ENCODE measurements at regions not wholly inside any gene's neighbourhood (a gene's known extent, or its start where the extent isn't known, plus 50 kb on each side); places are given as distances from the start of the nearest gene placed in this dataset.

DNA sequence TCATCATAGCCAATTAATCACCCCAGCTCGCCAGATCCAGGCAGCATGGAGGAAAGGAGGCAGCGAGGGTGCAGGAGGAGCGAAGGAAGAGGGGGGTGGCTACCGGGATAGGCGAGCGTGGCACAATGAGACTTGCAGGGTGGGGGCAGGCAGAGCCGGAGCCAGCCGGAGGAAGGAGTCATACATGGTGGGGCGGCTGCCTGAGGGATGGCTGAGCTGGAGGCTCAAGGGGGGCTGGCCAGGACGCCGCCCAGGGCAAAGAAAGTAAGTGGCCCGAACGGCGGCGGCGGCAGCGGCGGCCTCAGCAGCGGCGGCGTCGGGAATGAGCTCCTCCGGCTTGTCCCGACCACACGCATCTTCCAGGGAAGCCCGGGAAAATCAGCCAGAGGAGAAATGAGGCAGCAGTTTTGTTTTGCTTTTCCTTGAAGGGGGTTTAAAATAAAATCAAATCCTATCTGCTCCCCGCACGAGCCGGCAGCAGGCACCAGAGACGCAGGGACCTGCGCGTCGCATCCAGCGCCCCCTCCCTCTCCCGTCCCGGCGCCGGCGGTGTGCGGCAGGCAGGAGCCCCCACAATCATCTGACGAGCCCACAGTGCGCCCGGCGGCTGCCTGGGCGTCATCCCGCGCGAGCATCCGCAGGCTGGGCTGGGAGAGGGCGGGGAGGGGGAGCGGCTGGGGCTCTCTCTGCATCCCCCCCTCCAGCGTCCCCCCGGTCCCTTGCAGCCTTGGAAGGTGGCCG, 263.6 kb downstream of the CTTN start:
- no peak for DNase-seq

DNA sequence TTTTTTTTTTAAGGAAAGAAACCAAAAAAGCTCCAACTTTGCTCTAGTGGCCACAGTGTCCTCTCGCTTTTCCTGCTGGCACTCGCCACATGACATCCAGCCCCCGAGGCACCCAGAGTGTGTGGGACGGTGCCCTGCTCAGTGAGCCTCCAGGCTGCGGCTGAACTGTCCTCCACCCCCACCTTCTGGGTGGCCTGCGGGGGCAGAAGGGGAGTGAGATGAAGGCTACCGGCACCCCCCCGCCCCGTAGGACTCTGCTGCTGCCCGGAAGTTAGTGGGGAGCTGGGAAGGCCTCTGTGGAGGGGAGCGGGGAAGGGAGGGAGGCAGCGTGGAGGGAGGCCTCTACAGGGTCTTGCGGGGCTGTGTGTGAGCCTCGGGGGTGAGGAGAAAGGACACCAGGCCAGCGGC, 264.4 kb downstream of the CTTN start:
- no peak for DNase-seq

DNA sequence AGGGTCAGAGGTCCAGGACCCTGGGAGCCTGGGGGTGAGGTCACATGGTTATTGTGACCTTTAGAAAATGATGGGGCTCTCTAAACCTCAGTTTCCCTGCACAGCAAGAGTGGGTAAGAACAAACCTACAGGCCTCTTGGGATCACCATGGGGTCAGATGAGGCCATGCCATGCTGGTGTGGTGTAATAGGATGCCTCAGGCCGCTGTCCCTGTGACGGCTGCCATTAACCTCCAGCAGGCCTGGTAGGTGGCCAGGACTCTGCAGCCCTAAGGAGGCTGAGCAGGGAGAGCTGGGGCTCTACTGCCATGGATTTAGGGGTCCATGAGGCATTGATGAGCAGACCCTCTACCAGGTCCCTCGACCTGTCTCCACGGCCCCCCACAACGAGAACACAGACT, 265.5 kb downstream of the CTTN start:
- DNase-seq = no peak

DNA sequence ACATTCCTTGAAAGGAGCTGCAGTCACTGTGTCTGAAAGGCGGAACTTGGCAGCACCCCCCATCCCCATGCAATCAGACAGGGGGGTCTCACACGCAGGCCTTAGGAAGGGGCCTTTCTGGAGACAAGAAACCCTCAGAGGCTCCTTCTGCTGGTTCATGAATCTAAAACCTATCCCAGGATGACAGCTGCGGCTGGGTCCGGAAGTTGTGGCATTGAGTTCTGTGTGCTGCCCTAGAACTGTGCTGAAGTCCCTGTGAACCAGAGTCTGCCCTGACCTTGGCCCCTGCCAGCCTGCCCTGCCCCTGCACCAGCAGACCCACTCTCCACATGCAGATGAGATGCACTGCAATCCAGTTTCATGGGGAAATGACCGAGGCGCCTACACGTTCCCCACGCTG, 268.0 kb downstream of the CTTN start:
- DNase-seq = no peak

DNA sequence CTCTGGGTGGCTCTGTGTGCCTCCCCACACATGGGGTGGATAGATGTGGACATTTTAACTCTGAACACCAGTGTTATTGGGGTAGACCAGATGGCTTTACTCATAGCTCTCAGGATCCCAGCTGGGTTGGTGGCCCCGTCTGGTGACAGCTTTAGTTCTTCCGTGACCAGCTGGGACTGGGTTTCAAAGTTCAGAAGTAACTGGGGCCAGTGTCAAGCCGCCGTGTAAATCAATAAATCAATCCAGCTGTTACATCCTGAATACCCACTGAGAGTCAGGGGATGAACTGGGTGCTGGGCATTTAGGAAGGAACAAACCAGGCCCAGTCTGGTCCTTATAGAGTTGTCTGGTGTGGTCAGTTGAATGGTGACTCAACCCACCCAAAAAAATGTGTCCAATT, 269.4 kb downstream of the CTTN start:
- DNase-seq = no peak

DNA sequence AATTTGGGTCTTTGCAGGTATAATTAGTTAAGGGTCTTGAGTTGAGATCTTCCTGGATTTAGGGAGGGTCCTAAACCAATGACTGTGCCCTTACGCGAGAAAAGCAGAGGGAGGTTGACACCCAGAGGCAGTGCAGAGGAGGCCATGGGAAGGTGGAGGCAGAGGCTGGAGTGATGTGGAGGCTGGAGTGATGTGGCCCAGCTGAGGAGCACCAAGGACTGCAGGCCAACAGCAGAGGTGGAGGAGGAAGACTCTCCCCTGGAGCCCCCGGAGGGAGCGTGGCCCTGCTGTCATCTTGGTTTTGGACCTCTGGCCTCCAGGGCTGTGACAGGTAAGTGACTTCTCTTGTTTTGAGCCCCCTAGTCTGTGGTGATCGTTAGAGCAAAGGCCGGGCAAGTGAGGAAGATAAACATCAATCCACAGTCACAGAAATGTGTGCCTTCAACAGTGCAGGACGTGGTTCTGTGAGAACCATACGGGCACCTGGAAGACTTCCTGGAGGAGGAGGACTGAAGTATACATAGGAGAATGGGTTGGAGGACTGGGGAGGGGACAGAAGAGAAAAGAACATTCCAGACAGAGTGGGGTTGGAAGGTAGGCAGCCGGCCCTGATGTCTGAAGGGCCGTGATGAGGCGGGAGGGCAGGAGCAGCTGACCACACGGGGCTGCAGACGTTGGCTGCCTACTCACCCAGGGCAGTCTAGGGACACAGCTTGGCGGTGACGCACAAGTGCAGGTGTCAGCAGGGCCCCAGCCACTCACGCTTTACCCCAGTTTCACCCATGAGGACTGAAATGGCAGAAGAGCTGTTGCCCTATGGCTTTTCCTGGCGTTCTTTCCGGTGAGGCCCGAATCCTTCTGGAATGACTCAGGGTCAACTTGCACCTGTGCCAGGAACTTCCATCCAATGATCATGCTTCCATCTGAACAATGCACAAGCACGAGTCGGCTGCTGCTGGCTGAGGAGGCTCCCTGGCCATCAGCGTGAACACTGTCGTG, 270.2 kb downstream of the CTTN start:
- no peak for DNase-seq

DNA sequence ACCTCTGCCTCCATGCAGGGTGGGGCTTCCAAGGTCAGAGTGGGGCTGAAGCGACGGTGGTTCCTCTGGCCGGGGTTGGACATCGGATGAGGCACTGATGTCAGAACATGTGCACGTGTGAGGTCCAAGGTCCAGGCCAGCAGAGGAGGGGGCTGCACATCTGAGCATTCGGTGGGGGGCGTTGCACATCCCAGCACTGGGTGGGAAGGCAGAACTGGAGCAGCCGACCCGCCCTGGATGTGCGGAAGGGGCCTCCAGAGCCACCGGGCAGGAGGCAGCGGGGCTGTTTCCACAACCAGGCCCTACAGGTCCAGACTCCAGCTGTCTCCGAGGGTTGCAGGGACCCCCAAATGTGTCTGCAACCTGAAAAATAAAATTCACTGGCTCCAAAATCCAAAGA, 271.0 kb downstream of the CTTN start:
- no peak for DNase-seq

DNA sequence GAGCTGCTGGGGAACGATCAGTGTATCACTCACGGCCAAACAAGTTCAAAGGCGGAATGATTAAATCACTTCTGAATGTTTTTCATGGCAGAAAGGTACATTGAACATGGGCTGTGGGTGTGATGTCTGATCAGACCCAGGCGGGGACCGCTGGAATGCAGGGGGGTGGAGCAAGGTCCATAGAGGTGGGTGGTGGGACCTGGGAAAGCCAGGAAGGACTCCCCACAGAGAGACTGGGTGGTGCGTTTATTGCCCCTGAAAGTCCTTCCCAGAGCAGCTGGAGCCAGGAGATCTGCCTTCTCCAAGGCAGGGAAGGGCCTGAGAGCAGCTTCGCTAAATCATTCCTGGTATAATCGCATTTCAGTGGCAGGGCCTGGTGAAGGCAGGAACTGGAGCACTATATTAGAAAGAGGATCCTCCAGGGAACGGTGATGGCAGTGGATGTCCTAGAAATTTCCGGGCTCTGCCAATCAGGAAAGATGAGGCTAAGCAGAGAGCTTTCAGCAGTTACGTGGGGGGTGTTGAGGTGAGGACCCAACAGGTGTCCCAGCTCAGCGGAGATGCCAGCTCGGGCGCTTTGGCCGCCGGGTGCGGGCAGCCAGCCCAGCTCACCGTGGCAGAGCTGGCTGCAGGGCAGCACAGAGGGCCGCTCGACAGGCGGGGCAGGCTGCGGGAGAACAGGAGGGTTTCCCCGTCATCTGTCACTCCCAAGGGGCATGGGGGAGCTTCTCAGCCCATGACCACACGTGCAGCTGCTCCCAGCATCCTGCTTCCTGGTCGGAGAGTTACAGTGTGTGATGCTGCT, 271.7 kb downstream of the CTTN start:
- DNase-seq = no peak

DNA sequence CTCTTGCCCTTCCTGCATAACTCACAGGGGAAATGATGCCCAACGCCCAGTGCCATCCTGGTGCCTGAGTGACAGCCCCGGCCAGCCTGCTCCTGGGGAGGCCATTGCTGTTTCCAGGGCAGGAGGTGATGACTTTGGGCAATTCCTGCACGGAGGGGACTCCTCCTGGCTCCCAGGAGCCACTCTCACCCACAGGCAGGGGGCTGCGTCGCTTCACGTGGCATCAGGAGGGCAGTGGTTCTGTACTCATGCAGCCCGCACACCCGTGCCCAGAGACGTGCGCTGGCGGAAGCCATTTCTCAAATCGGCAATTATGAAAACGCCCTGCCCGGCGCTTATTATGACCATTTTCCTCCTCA, 272.3 kb downstream of the CTTN start:
- DNase-seq = no peak

DNA sequence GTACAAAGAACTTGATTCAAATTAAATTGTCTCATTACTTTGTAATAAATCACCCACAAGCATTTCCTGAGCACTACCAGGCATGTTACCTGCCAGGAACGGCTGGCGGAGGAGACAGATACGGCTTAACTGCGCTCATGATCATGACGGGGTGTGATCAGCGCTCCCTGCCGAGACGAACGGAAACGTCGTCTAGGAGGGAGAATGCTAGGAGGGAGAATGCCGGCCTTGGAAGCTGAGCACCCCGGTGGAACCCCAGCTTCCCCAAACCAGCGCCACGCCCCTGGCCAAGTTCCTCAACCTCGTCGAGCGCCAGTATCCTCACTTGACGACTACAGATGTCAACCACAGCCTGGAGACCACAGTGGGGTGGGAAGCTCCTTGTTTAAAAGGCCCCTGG, 272.8 kb downstream of the CTTN start:
- DNase-seq = no peak

DNA sequence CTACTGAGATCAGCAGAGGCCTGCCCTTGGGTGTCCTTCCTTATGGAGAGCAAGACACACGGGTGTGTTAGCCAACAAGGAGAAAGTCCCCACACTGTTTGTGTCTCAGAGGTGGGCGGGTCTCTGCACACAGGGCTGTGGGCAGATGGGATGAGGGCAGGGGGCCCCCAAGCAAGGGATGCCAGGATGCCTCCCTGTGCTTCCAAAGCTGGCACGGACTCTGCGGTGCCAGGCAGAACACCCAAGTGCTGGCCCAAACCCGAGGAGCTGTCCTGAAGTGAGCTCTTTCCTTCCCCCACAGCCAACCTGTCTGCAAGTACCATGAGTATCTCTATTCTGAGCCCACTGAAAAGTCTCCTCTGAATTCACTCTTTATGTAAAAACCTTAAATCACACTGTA, 273.3 kb downstream of the CTTN start:
- DNase-seq = no peak

DNA sequence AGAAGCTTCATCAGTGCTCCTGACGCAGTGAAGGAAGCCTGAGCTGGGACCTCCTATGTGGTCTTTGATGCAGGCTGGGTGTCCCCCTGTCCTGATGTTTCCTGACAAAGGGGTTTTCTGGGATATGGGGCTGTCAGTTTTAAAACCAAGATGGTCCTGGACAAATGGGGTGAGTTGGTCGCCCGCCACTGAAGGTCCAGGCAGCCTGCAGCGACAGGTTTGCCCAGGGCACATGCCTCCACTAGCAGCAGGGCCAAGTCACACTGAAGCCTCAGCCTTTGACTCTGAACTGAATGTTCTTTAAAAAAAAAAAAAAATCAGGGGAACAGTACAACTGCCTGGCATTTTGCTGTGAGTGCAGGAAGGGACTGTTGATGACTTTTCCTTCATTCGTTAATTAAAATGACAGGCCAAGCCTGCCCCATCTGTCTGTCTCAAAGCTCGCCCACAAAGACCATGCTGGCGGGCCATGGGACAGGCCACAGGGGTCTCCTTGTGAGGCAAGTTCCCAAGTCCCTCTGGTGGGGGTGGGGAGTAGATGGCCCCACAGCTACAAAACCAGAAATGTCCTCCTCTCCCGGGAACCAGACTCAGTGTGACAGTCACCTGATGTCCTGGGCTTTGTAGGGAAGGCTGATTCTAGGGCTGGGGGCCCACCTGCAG, 274.8 kb downstream of the CTTN start:
- DNase-seq = no peak

DNA sequence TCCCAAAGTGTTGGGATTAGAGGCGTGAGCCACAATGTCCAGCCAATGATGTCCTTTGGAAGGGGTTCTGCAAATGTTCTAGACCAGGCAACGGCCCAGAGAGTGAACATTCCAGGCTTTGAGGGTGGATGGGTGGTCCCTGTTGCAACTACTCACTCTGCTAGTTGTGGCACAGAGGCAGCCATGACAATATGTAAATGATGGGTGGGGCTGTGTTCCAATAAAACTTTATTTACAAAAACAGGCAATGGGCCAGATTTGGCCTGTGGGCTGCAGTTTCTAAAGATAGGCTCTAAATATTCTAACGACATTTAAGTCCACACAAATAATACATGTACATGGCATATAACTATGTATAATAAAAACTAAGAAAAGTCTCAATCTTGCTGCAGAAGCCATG, 276.3 kb downstream of the CTTN start:
- no peak for DNase-seq

DNA sequence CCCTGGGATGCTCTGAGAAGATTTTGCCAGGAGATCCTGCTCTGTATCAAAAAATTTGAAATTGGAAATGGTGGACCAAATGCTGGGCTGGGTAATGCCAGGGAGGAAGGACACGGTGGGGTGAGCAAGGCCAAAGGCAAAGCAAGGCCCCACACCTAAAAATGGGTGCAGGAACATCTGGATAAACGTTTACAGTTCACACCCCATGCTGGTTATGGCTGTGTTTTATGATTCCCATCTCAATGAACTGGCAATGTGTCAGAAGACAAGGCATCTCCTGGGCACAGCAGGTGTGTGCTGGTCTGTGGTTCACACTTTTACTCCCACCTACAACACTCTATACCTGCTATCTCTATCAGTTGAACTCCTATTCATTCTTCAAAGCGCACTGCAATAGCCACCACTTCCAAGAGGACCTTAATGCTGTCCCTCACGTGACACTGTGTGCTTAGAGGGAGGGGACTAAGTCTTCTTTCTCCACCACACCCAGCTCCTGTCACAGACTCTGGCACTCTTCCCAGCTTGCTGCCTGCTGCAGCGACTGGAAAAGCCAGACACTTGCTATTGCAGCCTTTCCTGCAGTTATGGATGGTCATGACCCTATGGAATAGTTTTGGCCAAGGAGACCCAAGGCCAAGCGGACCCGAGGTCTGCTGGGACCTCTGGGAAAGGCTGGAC, 277.5 kb downstream of the CTTN start:
- DNase-seq = no peak

DNA sequence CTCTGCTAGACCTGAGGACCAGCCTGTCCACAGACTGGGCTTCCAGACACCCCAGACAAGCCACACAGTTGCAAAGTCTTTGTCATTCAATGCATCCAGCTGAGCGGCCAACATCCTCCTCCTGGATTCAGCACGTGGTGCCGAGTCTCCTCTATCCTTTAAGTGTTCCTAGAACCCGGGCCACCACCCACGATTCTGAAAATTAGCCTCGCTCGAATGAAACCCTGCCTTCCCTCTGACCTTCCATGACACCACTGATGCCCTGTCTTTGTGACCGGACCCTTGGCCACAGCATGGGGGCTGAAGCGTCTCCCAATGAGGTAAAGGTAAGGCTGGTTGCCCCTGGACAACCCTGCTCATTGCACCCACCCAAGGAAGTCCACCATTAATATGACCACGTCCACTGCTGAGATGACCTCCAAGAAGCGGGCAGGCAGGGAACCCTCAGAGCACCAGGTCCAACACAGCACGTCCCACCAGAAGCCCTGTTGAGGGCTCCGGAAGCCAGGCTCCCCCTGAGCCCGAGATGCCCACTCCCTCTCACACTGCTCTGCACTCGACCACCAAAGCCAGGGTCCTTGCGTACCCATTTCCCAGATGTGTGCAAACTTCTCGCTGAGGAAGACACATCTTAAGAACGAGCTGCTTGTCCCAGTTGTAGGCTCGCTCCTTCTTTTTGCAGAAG, 279.0 kb downstream of the CTTN start:
- DNase-seq = no peak

DNA sequence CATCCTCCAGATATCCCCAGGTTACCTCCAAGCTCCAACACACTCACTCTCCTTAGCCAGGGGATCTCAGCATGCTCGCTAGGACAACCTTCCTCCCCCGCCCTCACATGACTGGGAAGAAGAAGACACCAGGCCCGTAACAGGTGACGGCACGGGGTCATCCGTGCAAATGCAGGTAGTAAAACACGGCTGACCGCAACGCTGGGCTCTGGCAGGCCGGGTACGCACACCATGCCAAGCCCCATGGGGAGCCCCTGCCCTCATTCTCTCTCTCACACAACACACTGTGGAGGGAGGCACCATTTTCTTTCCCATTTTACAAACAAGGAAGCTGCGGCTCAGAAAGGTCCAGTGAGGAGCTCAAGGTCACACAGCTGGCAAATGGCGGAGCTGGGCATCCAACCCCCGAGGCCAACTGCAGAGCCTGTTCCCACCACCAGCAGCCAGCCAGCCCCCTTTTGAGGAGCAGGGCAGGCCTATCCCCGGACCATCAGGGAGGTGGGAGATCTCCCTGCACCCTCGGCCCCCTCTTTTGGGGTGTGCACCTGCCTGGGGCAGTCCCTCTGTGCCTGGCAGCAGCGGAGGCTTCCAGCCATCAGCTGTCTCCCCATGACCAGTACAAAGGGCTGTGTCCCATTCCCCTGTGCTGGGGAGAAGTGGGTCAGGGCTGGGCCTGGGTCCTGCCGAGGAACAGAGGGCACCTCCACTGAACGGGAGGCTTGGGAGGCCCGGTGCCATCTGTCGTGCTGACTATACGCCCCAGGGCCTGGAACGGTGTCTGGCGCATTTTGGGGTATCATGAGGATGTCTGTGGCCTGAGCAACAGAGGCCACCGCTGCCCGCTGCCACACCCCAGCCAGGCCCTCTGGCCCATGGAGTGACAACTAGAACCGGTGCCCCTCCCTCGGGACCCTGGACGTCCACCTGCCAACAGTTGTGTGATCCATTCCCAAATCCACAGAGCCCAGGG, 280.9 kb downstream of the CTTN start:
- no peak for DNase-seq

DNA sequence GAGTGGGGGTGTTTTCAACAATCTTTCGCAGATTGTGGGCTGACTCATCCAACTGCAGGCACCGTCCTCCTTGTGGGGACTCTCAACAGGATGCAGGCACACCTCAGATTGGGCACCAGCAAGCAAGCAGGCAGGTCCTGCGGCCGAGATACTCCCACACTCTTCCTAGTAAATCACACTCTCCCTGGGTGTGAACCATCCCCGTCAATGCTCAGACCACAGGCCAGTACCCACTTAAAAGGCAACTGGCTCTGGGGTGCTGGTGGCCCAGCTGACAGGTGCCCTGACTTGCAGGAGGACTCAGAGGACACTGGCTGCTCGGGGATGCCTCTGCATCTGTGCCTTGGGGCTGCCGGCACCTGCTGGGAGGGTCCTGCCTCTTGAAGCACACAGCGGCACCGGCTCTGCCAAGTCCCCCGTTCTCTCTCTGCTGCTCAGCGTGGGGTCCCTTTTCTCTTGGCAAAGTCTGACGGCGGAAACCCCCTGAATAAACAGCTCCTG, 282.5 kb downstream of the CTTN start:
- no peak for DNase-seq

DNA sequence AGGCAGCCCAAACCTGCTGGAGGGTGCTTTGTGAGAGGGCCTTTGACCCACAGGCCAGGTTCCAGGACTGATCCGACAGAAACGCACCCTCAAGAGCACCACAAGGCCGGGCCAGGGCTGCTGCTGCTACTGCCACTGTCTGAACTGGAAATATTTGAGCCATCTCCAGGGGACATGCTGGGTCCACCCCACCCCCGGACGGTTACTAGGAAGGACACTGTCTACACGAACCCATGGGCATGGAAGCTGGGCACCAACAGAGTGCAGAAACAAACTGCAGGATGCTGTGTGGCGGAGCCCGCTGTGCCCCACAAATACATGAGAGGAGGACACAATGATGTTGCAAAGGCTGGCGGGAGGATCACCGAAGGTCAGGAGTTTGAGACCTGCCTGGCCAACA, 283.7 kb downstream of the CTTN start:
- DNase-seq = no peak

DNA sequence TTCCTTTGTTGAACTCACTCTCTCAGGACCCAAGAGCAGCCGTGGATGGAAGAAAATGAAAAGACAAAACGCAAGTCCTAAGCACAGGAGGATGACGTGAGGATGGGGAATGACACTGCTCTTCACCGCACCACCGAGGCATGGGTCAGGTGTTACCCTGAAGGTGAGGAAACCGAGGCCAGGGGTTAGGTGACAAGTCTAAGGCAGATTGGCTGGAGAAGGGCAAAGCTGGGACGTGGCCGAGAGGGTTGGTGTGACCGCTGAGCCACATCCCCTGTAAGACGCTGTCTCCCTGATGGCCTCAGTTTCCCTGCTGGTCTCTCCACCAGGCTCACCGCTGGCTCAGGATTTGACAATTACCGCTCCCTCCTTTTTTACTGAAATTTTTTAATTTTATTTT, 284.4 kb downstream of the CTTN start:
- DNase-seq = no peak

DNA sequence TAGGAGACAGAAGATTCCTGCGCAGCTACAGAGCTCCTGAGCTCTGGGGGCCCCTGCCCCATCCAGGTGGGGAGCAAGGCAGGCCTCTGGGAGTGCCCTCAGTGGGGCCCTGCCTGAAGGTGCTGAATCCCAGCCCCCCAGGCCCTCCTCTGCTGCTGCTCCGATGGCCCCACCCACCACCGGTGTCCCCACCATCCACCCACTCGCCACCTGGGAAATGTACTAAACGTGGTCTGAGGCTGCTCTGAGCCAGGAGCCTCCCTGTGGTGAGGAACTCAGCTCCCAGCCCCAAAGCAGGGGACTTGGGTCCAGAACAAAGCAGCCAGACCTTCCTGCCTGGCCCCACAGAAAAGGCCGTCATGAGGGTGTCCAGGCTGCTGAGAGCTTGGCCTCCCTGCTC, 289.4 kb downstream of the CTTN start:
- DNase-seq = no peak
